GM12892 (cell line): ENCODE measurements at regions not wholly inside any gene's neighbourhood (a gene's known extent, or its start where the extent isn't known, plus 50 kb on each side); places are given as distances from the start of the nearest gene placed in this dataset.

Source experiments
- POLR2A ChIP-seq: IDR thresholded peaks from 2 replicates; pipeline ENCODE4 v1.6.1; 2011; ENCODE audit warnings: low read depth, low read length, control low read depth
- TAF1 ChIP-seq: IDR thresholded peaks from 2 replicates; pipeline ENCODE4 v1.6.1; 2011; ENCODE audit warnings: low read depth, mild to moderate bottlenecking, control low read depth, low read length, borderline replicate concordance

DNA sequence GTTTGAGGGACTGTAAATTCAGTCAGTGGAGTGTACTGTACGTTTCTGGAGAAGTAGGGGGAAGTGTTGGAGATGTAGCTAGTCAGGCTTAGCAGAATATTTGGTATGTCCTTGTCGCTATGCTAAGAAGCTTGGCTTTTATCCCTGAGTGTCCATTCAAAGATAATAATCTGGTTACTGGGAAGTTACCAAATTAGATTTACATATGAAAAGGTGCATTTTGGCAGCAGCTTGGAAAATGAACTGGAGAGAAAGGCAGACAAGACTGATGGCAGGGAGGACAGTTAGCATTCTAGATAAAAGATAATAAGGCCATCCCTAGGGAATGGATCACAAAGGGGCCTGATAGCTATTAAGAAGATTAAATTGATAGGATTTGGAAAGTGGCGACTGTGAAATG is 58.7 kb downstream of the P2RY1 start:
- TF ChIP-seq POLR2A = no peak
- no peak for TF ChIP-seq TAF1
